Heart left ventricle (tissue), 13 donors: ENCODE measurements at regions not wholly inside any gene's neighbourhood (a gene's known extent, or its start where the extent isn't known, plus 50 kb on each side); places are given as distances from the start of the nearest gene placed in this dataset.

Experiments
- CTCF ChIP-seq, 12 donors: fragments of 200-600 bp; sonication (generic) in 4 of 12; IDR thresholded peaks; one replicate each; pipeline versions ENCODE4 v1.5.0 to v1.8.0; 2018 to 2022; ENCODE audit warnings: antibody characterized with exemption in 12 of 12, mild to moderate bottlenecking in 5 of 12
- POLR2A ChIP-seq, 2 donors: fragments of 450-650 bp; IDR thresholded peaks; one replicate each; pipeline ENCODE4 v1.6.1; 2017; ENCODE audit warnings: antibody characterized with exemption in 2 of 2, mild to moderate bottlenecking in 2 of 2, moderate library complexity in 2 of 2
- donor health status: ischemic (EF 13 %, LVEDD 7.1; RV severe dilation, severe dysfunction).
- donor health status: DM: no; HTN: yes; CAD: no.
- donor health status: DM: no; HTN: no; CAD: no.
- donor health status: ischemic (EF 25% LVEDD 6.9; RV normal size, moderate dysfunction).
- donor health status: ischemic (EF 25% LVEDD 5.7; RV mildly dilated, moderate dysfunction).
- donor health status: ischemic (EF 35%, LVEDD 5.7; RV mildly dilated, moderate dysfunction).
- donor health status: nonischemic (EF 11% LVEDD 7.7; RV severe dilation, severe dysfunction).
- donor health status: DM: yes; HTN: yes; CAD: no.
- donor health status: PGD.
- donor health status: ischemic (EF 29% LVEDD 5.4; RV normal size, mild dysfunction).
- donor health status: nonischemic (EF 23%, LVEDD 6.1; RV moderate dilation, normal function).

GRCh38 chr18:45164551-45164950 lies 450.7 kb upstream of the SLC14A2 start:
- TF ChIP-seq CTCF (IDR thresholded peaks at IDR 0.05), result no peak
- no peak for TF ChIP-seq POLR2A (IDR thresholded peaks at IDR 0.05)
